ENCODE measurements at regions not wholly inside any gene's neighbourhood (a gene's known extent, or its start where the extent isn't known, plus 50 kb on each side); places are given as distances from the start of the nearest gene placed in this dataset.

- no peaks in the 10 kb centered on the region for H3K4me1 ChIP-seq
- H3K4me3 ChIP-seq = no peak overlapping the region
- H3K9me3 ChIP-seq = no peaks in the 10 kb centered on the region
- no peak overlapping the region for H3K27ac ChIP-seq
- WGBS, 2 donors = 88 to 94% methylated on average over 7 of the region's 7 CpGs
- intact Hi-C loops (cut with DNase I) = loop anchor here (10.0 kb wide), 1 partner anchor 1086 kb away; the partner anchor contains the start of gene AJAP1
- TF ChIP-seq EP300 (IDR thresholded peaks at IDR 0.05) = no peak
- TF ChIP-seq POLR2A (IDR thresholded peaks at IDR 0.05) = no peak
- TF ChIP-seq POLR2AphosphoS5 (IDR thresholded peaks at IDR 0.05) = no peak
- TF ChIP-seq CTCF (IDR thresholded peaks at IDR 0.05) = no peak
- H3K36me3 ChIP-seq = no peaks in the 10 kb centered on the region
- peak; percentile 15 for DNase-seq
- H3K27me3 ChIP-seq = peaks cover 0 to 13% (median 0%) of the 10 kb centered on the region in 3 donors
Observed at GRCh38 chr1:5740450-5740849, 251.8 kb downstream of the NPHP4 start.

- Histone ChIP-seq H3K4me1 (no peaks in the 10 kb centered on the region), H3K36me3 (no peaks in the 10 kb centered on the region), H3K4me3 (no peak overlapping the region), H3K9me3 (no peaks in the 10 kb centered on the region), H3K27ac (no peak overlapping the region), H3K27me3 (peaks cover 0 to 12% (median 5%) of the 10 kb centered on the region in 3 donors)
- WGBS, 2 donors = 71 to 73% methylated on average over 6 of the region's 6 CpGs
- DNase-seq = peak; percentile 37
- TF ChIP-seq EP300 (IDR thresholded peaks at IDR 0.05) (no peak), POLR2AphosphoS5 (IDR thresholded peaks at IDR 0.05) (no peak), CTCF (IDR thresholded peaks at IDR 0.05) (no peak), POLR2A (IDR thresholded peaks at IDR 0.05) (no peak)
- intact Hi-C loops (cut with DNase I) = loop anchor here (10.0 kb wide), 1 partner anchor 1085 kb away; the partner anchor contains the start of gene AJAP1
Observed at GRCh38 chr1:5739561-5740078, 252.6 kb downstream of the NPHP4 start.

DNA sequence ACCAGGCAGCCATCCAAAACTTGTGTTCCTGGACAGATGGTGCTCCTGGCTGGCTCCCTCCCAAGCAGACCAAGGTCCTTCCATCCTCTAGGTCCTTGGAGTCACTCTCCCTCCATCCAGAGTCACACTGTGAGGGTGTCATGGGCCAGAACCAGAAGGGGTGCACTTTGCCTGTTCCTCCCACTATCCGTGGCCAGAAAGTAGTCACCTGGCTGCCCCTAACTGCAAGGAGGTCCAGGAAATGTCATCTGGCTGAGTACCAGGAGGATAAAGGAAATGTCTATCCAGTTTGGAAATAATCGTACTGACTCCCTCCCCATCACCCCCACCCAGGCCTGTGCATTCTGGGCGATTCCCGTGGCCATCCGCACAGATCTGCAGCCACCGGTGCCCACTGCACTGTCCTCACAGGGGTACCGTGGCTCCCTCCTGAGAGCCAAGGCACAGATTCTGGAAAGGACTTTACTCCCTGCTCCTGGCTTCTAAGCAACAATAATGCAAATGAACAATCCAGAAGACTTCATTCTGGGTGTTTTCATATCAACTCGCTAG, 253.2 kb downstream of the NPHP4 start:
- Histone ChIP-seq H3K36me3 (no peaks in the 10 kb centered on the region), H3K27ac (no peak overlapping the region), H3K27me3 (peaks cover 0 to 11% (median 9%) of the 10 kb centered on the region in 3 donors), H3K4me1 (no peaks in the 10 kb centered on the region), H3K9me3 (no peaks in the 10 kb centered on the region), H3K4me3 (no peak overlapping the region)
- 79 to 83% methylated on average over 8 of the region's 8 CpGs for WGBS, 2 donors
- TF ChIP-seq POLR2A (IDR thresholded peaks at IDR 0.05) (no peak), POLR2AphosphoS5 (IDR thresholded peaks at IDR 0.05) (no peak), EP300 (IDR thresholded peaks at IDR 0.05) (no peak), CTCF (IDR thresholded peaks at IDR 0.05) (no peak)
- peak; percentile 56 for DNase-seq
- intact Hi-C loops (cut with DNase I) = no loop called here

- intact Hi-C loops (cut with DNase I) = no loop called here
- DNase-seq = no peak
- WGBS, 2 donors = 80 to 88% methylated on average over 4 of the region's 4 CpGs
- TF ChIP-seq POLR2AphosphoS5 (IDR thresholded peaks at IDR 0.05) (no peak), EP300 (IDR thresholded peaks at IDR 0.05) (no peak), POLR2A (IDR thresholded peaks at IDR 0.05) (no peak), CTCF (IDR thresholded peaks at IDR 0.05) (no peak)
- no peaks in the 10 kb centered on the region for H3K4me1 ChIP-seq
- no peak overlapping the region for H3K27ac ChIP-seq
- no peaks in the 10 kb centered on the region for H3K36me3 ChIP-seq
- no peak overlapping the region for H3K4me3 ChIP-seq
- peaks cover 0 to 11% (median 9%) of the 10 kb centered on the region in 3 donors for H3K27me3 ChIP-seq
- H3K9me3 ChIP-seq = no peaks in the 10 kb centered on the region
Observed at GRCh38 chr1:5737081-5737480, 255.1 kb downstream of the NPHP4 start.
